SK-N-SH (cell line): ENCODE measurements at regions not wholly inside any gene's neighbourhood (a gene's known extent, or its start where the extent isn't known, plus 50 kb on each side); places are given as distances from the start of the nearest gene placed in this dataset.

Source experiments
- CTCF ChIA-PET: fragments of 300-600, 350-600 bp; formaldehyde crosslinking; extraction: SDS; loops from one replicate; lab custom pipeline; 2021; lab: Yijun Ruan, JAX
- POLR2A ChIA-PET: fragments of 350-600 bp; sonication (Branson Sonifier 250); formaldehyde crosslinking; extraction: SDS; loops from one replicate; lab custom pipeline; 2020; ENCODE audit warnings: antibody characterized with exemption, inconsistent platforms; lab: Yijun Ruan, JAX
- DNase-seq: peaks from one replicate; pipeline ENCODE4 v3.0.0; 2012
- H2AFZ ChIP-seq: fragments of 200-600 bp; sonication (generic); 2 replicates; pipeline ENCODE4 v1.8.1; 2016; ENCODE audit warnings: antibody characterized with exemption, mild to moderate bottlenecking, low read depth
- H3F3A ChIP-seq: fragments of 200-600 bp; sonication (generic); replicated peaks from 2 replicates; pipeline ENCODE3; 2016; ENCODE audit warnings: antibody characterized with exemption, mild to moderate bottlenecking; ENCODE audit not compliant: insufficient read depth
- H3K27ac ChIP-seq, 2 experiments: fragments of 200-500 bp in 1 of 2; fragments of 200-600 bp in 1 of 2; sonication (Bioruptor generic) in 1 of 2; sonication (generic), shearing (Covaris generic) in 1 of 2; 2 replicates each; pipeline versions ENCODE4 v1.5.1 to v1.6.1; 2014 to 2016; ENCODE audit warnings: low read depth in 2 of 2, inconsistent platforms in 1 of 2, low read length in 1 of 2, mild to moderate bottlenecking in 1 of 2, mixed read lengths in 1 of 2
- H3K27me3 ChIP-seq: fragments of 200-600 bp; sonication (generic), shearing (Covaris generic); 2 replicates; pipeline ENCODE4 v1.6.1; 2016; ENCODE audit warnings: mixed run types; ENCODE audit not compliant: insufficient read depth
- H3K36me3 ChIP-seq, 2 experiments: fragments of 200-500 bp in 1 of 2; fragments of 200-600 bp in 1 of 2; sonication (Bioruptor generic) in 1 of 2; sonication (generic) in 1 of 2; replicated peaks in 1 of 2; 2 replicates each; pipeline versions ENCODE3 to v1.5.1; 2014 to 2016; ENCODE audit warnings: low read length in 1 of 2, mild to moderate bottlenecking in 1 of 2; ENCODE audit not compliant: insufficient read depth in 2 of 2, control insufficient read depth in 1 of 2
- H3K4me1 ChIP-seq, 2 experiments: fragments of 200-500 bp in 1 of 2; fragments of 200-600 bp in 1 of 2; sonication (Bioruptor generic) in 1 of 2; sonication (generic), shearing (Covaris generic) in 1 of 2; 2 replicates each; pipeline versions ENCODE4 v1.5.1 to v1.6.1; 2014 to 2016; ENCODE audit warnings: low read depth in 1 of 2, low read length in 1 of 2, mixed run types in 1 of 2; ENCODE audit not compliant: insufficient read depth in 2 of 2, control insufficient read depth in 1 of 2
- H3K4me2 ChIP-seq: fragments of 200-600 bp; sonication (generic), shearing (Covaris generic); 2 replicates; pipeline ENCODE4 v1.6.1; 2017; ENCODE audit warnings: mixed run types
- H3K4me3 ChIP-seq, 2 experiments: fragments of 200-500 bp in 1 of 2; fragments of 200-600 bp in 1 of 2; sonication (Bioruptor generic) in 1 of 2; sonication (generic), shearing (Covaris generic) in 1 of 2; 2 replicates each; pipeline versions ENCODE4 v1.5.1 to v1.8.1; 2014 to 2016; ENCODE audit warnings: low read depth in 2 of 2, inconsistent platforms in 1 of 2, low read length in 1 of 2, mild to moderate bottlenecking in 1 of 2, mixed read lengths in 1 of 2, moderate library complexity in 1 of 2
- H3K79me2 ChIP-seq: fragments of 200-600 bp; sonication (generic); 2 replicates; pipeline ENCODE4 v1.8.1; 2017; ENCODE audit warnings: mild to moderate bottlenecking; ENCODE audit not compliant: insufficient read depth
- H3K9ac ChIP-seq: fragments of 200-600 bp; sonication (generic); 2 replicates; pipeline ENCODE4 v1.6.1; 2017; ENCODE audit warnings: mixed run types
- H3K9me2 ChIP-seq: fragments of 200-600 bp; sonication (generic); 2 replicates; pipeline ENCODE4 v1.6.1; 2017; ENCODE audit warnings: mixed run types
- H3K9me3 ChIP-seq: fragments of 200-600 bp; sonication (generic); 2 replicates; pipeline ENCODE4 v1.6.1; 2017; ENCODE audit warnings: mixed run types, mild to moderate bottlenecking, moderate library complexity
- H4K20me1 ChIP-seq: fragments of 200-600 bp; sonication (generic); 2 replicates; pipeline ENCODE4 v1.6.1; 2017; ENCODE audit warnings: mild to moderate bottlenecking, mixed run types; ENCODE audit not compliant: insufficient read depth
- CTCF ChIP-seq: fragments of 200-600 bp; sonication (generic); IDR thresholded peaks from 2 replicates; pipeline ENCODE4 v1.6.1; 2017; ENCODE audit warnings: antibody characterized with exemption, mild to moderate bottlenecking, moderate library complexity
- ELF1 ChIP-seq: IDR thresholded peaks from 2 replicates; pipeline ENCODE4 v1.4.0; 2012
- EP300 ChIP-seq, 2 experiments: IDR thresholded peaks; 2 replicates each; pipeline versions ENCODE4 v1.4.0 to v1.6.1; 2012; ENCODE audit warnings: borderline replicate concordance in 1 of 2, low read depth in 1 of 2, low read length in 1 of 2
- FOSL2 ChIP-seq: IDR thresholded peaks from 2 replicates; pipeline ENCODE4 v1.4.0; 2012; ENCODE audit warnings: low read depth, mild to moderate bottlenecking, moderate library complexity, borderline replicate concordance
- FOXJ3 ChIP-seq: sonication (generic); formaldehyde crosslinking; IDR thresholded peaks from 2 replicates; pipeline ENCODE4 v1.5.1; 2020; ENCODE audit warnings: mild to moderate bottlenecking, missing genetic modification reagents
- FOXM1 ChIP-seq: IDR thresholded peaks from 2 replicates; pipeline ENCODE4 v1.4.0; 2012; ENCODE audit warnings: low read depth, mild to moderate bottlenecking
- GABPA ChIP-seq: IDR thresholded peaks from 2 replicates; pipeline ENCODE4 v1.4.0; 2012; ENCODE audit warnings: low read depth, mild to moderate bottlenecking
- GATA2 ChIP-seq: sonication (generic); formaldehyde crosslinking; IDR thresholded peaks from 2 replicates; pipeline ENCODE4 v1.5.0; 2020; ENCODE audit warnings: mild to moderate bottlenecking, missing genetic modification reagents
- JUND ChIP-seq: IDR thresholded peaks from 2 replicates; pipeline ENCODE4 v1.4.0; 2012
- MXI1 ChIP-seq: IDR thresholded peaks from 2 replicates; pipeline ENCODE4 v1.6.1; 2012; ENCODE audit warnings: mild to moderate bottlenecking, low read depth, low read length, improper control_type of control experiment
- NFIC ChIP-seq: IDR thresholded peaks from 2 replicates; pipeline ENCODE4 v1.4.0; 2012; ENCODE audit warnings: borderline replicate concordance
- NRF1 ChIP-seq: IDR thresholded peaks from 2 replicates; pipeline ENCODE4 v1.6.1; 2012; ENCODE audit warnings: low read depth, mild to moderate bottlenecking, low read length
- RAD21 ChIP-seq: IDR thresholded peaks from 2 replicates; pipeline ENCODE4 v1.6.1; 2012; ENCODE audit warnings: mild to moderate bottlenecking, low read length
- RXRA ChIP-seq: IDR thresholded peaks from 2 replicates; pipeline ENCODE4 v1.4.0; 2012; ENCODE audit warnings: low read depth, mild to moderate bottlenecking, borderline replicate concordance
- SMC3 ChIP-seq: IDR thresholded peaks from 2 replicates; pipeline ENCODE4 v1.6.1; 2012; ENCODE audit warnings: low read depth, low read length, improper control_type of control experiment
- TEAD4 ChIP-seq: IDR thresholded peaks from 2 replicates; pipeline ENCODE4 v1.4.0; 2012; ENCODE audit warnings: mild to moderate bottlenecking, borderline replicate concordance; ENCODE audit not compliant: insufficient read depth
- USF1 ChIP-seq: IDR thresholded peaks from 2 replicates; pipeline ENCODE4 v1.4.0; 2012; ENCODE audit warnings: low read depth, borderline replicate concordance
- USF2 ChIP-seq: fragments of 150-350 bp; IDR thresholded peaks from 2 replicates; pipeline ENCODE4 v1.6.1; 2017; ENCODE audit warnings: antibody characterized with exemption, low read length, low read depth, borderline replicate concordance
- YY1 ChIP-seq: IDR thresholded peaks from 2 replicates; pipeline ENCODE4 v1.4.0; 2012; ENCODE audit warnings: low read depth, mild to moderate bottlenecking
- WGBS: methylation state at CpG from one replicate; pipeline ENCODE4 v1.1.6; 2017; ENCODE audit warnings: low lambda C conversion rate; 5-methylcytosine and 5-hydroxymethylcytosine counted together

GRCh38 chr1:105730701-105731100, 1325.8 kb upstream of the PRMT6 start:
- Histone ChIP-seq H3K4me3 (no peak overlapping the region), H3F3A (no peaks in the 10 kb centered on the region), H3K27ac (no peak overlapping the region), H3K4me2 (no peak overlapping the region), H3K4me1 (no peaks in the 10 kb centered on the region), H2AFZ (no peak overlapping the region), H3K9ac (no peak overlapping the region), H3K79me2 (no peaks in the 10 kb centered on the region), H3K9me2 (no peaks in the 10 kb centered on the region), H3K9me3 (no peaks in the 10 kb centered on the region), H3K36me3 (no peaks in the 10 kb centered on the region), H3K27me3 (no peaks in the 10 kb centered on the region), H4K20me1 (no peaks in the 10 kb centered on the region)
- CTCF ChIA-PET = no interaction called here
- POLR2A ChIA-PET = no interaction called here
- DNase-seq = no peak
- TF ChIP-seq JUND (no peak), SMC3 (no peak), CTCF (no peak), ELF1 (no peak), FOXJ3 (no peak), EP300 (IDR thresholded peaks at IDR 0.05; ENCODE audit: borderline replicate concordance in 1 of 2, low read depth in 1 of 2, low read length in 1 of 2) (no peak), USF1 (no peak), RXRA (no peak), USF2 (no peak), GABPA (no peak), NFIC (no peak), RAD21 (no peak), GATA2 (CRISPR knock-in tag) (no peak), NRF1 (no peak), FOSL2 (no peak), FOXM1 (no peak), YY1 (no peak), MXI1 (no peak), TEAD4 (no peak)
- WGBS = 56% methylated on average over 3 of the region's 3 CpGs
